ENCODE measurements at regions not wholly inside any gene's neighbourhood (a gene's known extent, or its start where the extent isn't known, plus 50 kb on each side); places are given as distances from the start of the nearest gene placed in this dataset.

- H3K27me3 ChIP-seq (ENCODE audit: insufficient read depth, poor library complexity, severe bottlenecking), result no peaks in the 10 kb centered on the region
- TF ChIP-seq REST (IDR thresholded peaks at IDR 0.05; ENCODE audit: insufficient replicate concordance, low read depth) (no peak), POLR2AphosphoS5 (IDR thresholded peaks at IDR 0.05; ENCODE audit: low read depth) (no peak), GABPA (IDR thresholded peaks at IDR 0.05; ENCODE audit: low read depth) (no peak), SPI1 (IDR thresholded peaks at IDR 0.05; ENCODE audit: borderline replicate concordance, low read depth) (no peak), CTCF (IDR thresholded peaks at IDR 0.05; ENCODE audit: insufficient read depth, low read length) (no peak)
- DNase-seq (ENCODE audit: low read depth in 1 of 2, low spot score in 1 of 2), result no peak
- H3K4me3 ChIP-seq (replicated peaks; ENCODE audit: insufficient read depth, low read length), result no peak overlapping the region
- H3K27ac ChIP-seq (replicated peaks), result no peak overlapping the region
Observed at GRCh38 chr19:31504221-31504620, 155.0 kb upstream of the TSHZ3 start.

- no peaks in the 10 kb centered on the region for H3K27me3 ChIP-seq (ENCODE audit: insufficient read depth, poor library complexity, severe bottlenecking)
- no peak for TF ChIP-seq CTCF (IDR thresholded peaks at IDR 0.05; ENCODE audit: insufficient read depth, low read length)
- no peak for TF ChIP-seq GABPA (IDR thresholded peaks at IDR 0.05; ENCODE audit: low read depth)
- no peak overlapping the region for H3K27ac ChIP-seq (replicated peaks)
- H3K4me3 ChIP-seq (replicated peaks; ENCODE audit: insufficient read depth, low read length), result no peak overlapping the region
- DNase-seq (ENCODE audit: low read depth in 1 of 2, low spot score in 1 of 2), result no peak
Observed at GRCh38 chr19:31505596-31505910, 156.3 kb upstream of the TSHZ3 start.

- Histone ChIP-seq H3K27me3 (ENCODE audit: insufficient read depth, poor library complexity, severe bottlenecking) (no peaks in the 10 kb centered on the region), H3K4me3 (replicated peaks; ENCODE audit: insufficient read depth, low read length) (no peak overlapping the region), H3K27ac (replicated peaks) (no peak overlapping the region)
- no peak for DNase-seq (ENCODE audit: low read depth in 1 of 2, low spot score in 1 of 2)
- TF ChIP-seq CTCF (IDR thresholded peaks at IDR 0.05; ENCODE audit: insufficient read depth, low read length) (no peak), SPI1 (IDR thresholded peaks at IDR 0.05; ENCODE audit: borderline replicate concordance, low read depth) (no peak), REST (IDR thresholded peaks at IDR 0.05; ENCODE audit: insufficient replicate concordance, low read depth) (no peak), POLR2AphosphoS5 (IDR thresholded peaks at IDR 0.05; ENCODE audit: low read depth) (no peak), GABPA (IDR thresholded peaks at IDR 0.05; ENCODE audit: low read depth) (no peak)
Observed at GRCh38 chr19:31506102-31506501, 156.9 kb upstream of the TSHZ3 start.

GRCh38 chr19:31510635-31511034 is 161.4 kb upstream of the TSHZ3 start:
- Histone ChIP-seq H3K27me3 (ENCODE audit: insufficient read depth, poor library complexity, severe bottlenecking) (no peaks in the 10 kb centered on the region), H3K4me3 (replicated peaks; ENCODE audit: insufficient read depth, low read length) (no peak overlapping the region), H3K27ac (replicated peaks) (no peak overlapping the region)
- TF ChIP-seq CTCF (IDR thresholded peaks at IDR 0.05; ENCODE audit: insufficient read depth, low read length), result no peak
- no peak for TF ChIP-seq POLR2AphosphoS5 (IDR thresholded peaks at IDR 0.05; ENCODE audit: low read depth)
- no peak for TF ChIP-seq SPI1 (IDR thresholded peaks at IDR 0.05; ENCODE audit: borderline replicate concordance, low read depth)
- TF ChIP-seq REST (IDR thresholded peaks at IDR 0.05; ENCODE audit: insufficient replicate concordance, low read depth), result no peak
- no peak for TF ChIP-seq GABPA (IDR thresholded peaks at IDR 0.05; ENCODE audit: low read depth)
- DNase-seq (ENCODE audit: low read depth in 1 of 2, low spot score in 1 of 2), result no peak

Measured in HL-60 (cell line).